ENCODE measurements at regions not wholly inside any gene's neighbourhood (a gene's known extent, or its start where the extent isn't known, plus 50 kb on each side); places are given as distances from the start of the nearest gene placed in this dataset.
"Not testable (repeated sequence)": the region's sequence is repeated elsewhere in the genome, so short reads cannot be mapped to it uniquely, and the experiment has no call there.

DNA sequence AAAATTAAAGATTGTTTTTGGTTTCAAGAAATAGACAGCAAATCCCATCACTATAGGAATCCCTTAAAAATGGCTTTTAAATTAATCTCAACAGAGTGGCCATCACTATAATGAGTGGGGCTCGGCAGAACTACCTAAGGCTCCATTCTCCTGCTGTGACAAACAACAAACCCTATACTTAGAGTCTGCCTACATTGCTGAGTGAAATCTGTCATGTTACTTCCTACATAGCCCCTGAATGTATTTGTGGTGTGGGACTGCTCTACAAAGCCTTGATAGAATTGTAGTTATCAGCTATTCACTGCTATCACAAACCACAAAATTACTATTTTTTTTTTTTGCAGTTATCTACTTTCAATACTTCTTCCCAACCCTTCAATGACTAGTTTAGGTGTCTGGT is 538.7 kb upstream of the ATXN7L3B start:
- no peak for DNase-seq (ENCODE audit: low read depth, low spot score)
- no peaks in the 10 kb centered on the region for H3K4me1 ChIP-seq (ENCODE audit: insufficient read depth, insufficient read length)
- H3K4me3 ChIP-seq (ENCODE audit: insufficient read length, low read depth): no peak overlapping the region
- H3K9me3 ChIP-seq (ENCODE audit: insufficient read depth, low read length): no peaks in the 10 kb centered on the region
- H3K27me3 ChIP-seq (ENCODE audit: insufficient read depth, insufficient read length): no peaks in the 10 kb centered on the region
- no peak overlapping the region for H3K9ac ChIP-seq (ENCODE audit: insufficient read length, low read depth)
- H3K36me3 ChIP-seq (ENCODE audit: insufficient read depth, insufficient read length, low read length): no peaks in the 10 kb centered on the region
- TF ChIP-seq SUZ12 (IDR thresholded peaks at IDR 0.05; ENCODE audit: extremely low read depth, insufficient read depth, insufficient read length) (no peak), ZNF274 (IDR thresholded peaks at IDR 0.05; ENCODE audit: low read depth, low read length) (no peak), YY1 (IDR thresholded peaks at IDR 0.05; ENCODE audit: insufficient read depth, insufficient read length) (no peak)

DNA sequence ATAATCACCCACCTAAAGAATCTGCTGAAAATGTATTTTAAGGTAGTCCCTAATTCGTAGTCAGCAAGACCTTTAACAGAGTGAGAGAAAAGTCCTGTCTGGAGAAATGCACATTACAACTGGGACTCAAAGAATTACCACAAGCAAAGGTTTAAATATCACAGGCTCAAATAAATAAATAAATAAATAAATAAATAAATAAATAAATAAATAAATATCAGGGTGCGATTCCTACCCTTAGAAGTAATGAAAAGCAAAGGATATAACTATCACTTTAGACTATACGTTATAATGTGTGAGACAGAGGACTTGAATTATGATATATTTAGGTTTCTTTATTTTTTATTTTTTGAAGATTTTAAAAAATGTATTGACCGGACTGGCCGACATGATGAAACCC is 522.5 kb upstream of the ATXN7L3B start:
- no peaks in the 10 kb centered on the region for H3K4me1 ChIP-seq (ENCODE audit: insufficient read depth, insufficient read length)
- no peaks in the 10 kb centered on the region for H3K27me3 ChIP-seq (ENCODE audit: insufficient read depth, insufficient read length)
- no peak overlapping the region for H3K9ac ChIP-seq (ENCODE audit: insufficient read length, low read depth)
- TF ChIP-seq ZNF274 (IDR thresholded peaks at IDR 0.05; ENCODE audit: low read depth, low read length) (no peak), YY1 (IDR thresholded peaks at IDR 0.05; ENCODE audit: insufficient read depth, insufficient read length) (no peak), SUZ12 (IDR thresholded peaks at IDR 0.05; ENCODE audit: extremely low read depth, insufficient read depth, insufficient read length) (no peak)
- H3K36me3 ChIP-seq (ENCODE audit: insufficient read depth, insufficient read length, low read length): no peaks in the 10 kb centered on the region
- H3K9me3 ChIP-seq (ENCODE audit: insufficient read depth, low read length): no peaks in the 10 kb centered on the region
- no peak overlapping the region for H3K4me3 ChIP-seq (ENCODE audit: insufficient read length, low read depth)
- no peak for DNase-seq (ENCODE audit: low read depth, low spot score)

DNA sequence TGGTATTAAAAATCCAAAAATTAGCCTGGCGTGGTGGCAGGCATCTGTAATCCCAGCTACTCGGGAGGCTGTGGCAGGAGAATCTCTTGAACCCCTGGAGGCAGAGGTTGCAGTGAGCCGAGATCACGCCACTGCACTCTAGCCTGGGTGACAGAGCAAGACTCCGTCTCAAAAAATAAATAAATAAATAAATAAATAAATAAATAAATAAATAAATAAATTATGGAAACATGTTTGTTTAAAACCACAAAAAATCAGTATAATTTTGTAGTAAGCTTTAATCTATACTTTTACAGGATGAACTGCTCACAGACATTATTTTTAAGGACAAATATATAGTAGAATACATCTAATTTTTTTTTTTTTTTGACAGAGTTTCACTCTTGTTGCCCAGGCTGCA is 521.3 kb upstream of the ATXN7L3B start:
- H3K36me3 ChIP-seq (ENCODE audit: insufficient read depth, insufficient read length, low read length); DNase-seq (ENCODE audit: low read depth, low spot score); H3K9me3 ChIP-seq (ENCODE audit: insufficient read depth, low read length); H3K4me1 ChIP-seq (ENCODE audit: insufficient read depth, insufficient read length); H3K9ac ChIP-seq (ENCODE audit: insufficient read length, low read depth); H3K4me3 ChIP-seq (ENCODE audit: insufficient read length, low read depth); H3K27me3 ChIP-seq (ENCODE audit: insufficient read depth, insufficient read length): not testable (repeated sequence)

DNA sequence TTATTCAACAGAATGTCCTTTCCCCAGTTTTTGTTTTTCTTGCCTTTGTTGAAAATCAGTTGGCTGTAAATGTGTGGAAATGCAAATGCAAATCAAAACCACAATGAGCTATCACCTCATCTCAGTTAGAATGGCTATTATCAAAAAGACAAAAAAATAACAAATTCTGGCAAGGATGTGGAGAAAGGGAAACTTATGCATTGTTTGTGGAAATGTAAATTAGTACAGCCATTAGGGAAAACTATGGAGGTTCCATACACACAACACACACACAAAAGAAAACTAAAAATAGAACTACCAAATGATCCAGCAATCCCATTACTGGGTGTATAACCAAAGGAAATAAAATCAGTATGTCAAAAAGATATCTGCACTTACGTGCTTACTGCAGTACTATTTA is 518.8 kb upstream of the ATXN7L3B start:
- no peaks in the 10 kb centered on the region for H3K36me3 ChIP-seq (ENCODE audit: insufficient read depth, insufficient read length, low read length)
- DNase-seq (ENCODE audit: low read depth, low spot score): no peak
- H3K9me3 ChIP-seq (ENCODE audit: insufficient read depth, low read length): no peaks in the 10 kb centered on the region
- H3K9ac ChIP-seq (ENCODE audit: insufficient read length, low read depth): no peak overlapping the region
- TF ChIP-seq ZNF274 (IDR thresholded peaks at IDR 0.05; ENCODE audit: low read depth, low read length) (no peak), SUZ12 (IDR thresholded peaks at IDR 0.05; ENCODE audit: extremely low read depth, insufficient read depth, insufficient read length) (no peak), YY1 (IDR thresholded peaks at IDR 0.05; ENCODE audit: insufficient read depth, insufficient read length) (no peak)
- no peak overlapping the region for H3K4me3 ChIP-seq (ENCODE audit: insufficient read length, low read depth)
- H3K27me3 ChIP-seq (ENCODE audit: insufficient read depth, insufficient read length): no peaks in the 10 kb centered on the region
- no peaks in the 10 kb centered on the region for H3K4me1 ChIP-seq (ENCODE audit: insufficient read depth, insufficient read length)

DNA sequence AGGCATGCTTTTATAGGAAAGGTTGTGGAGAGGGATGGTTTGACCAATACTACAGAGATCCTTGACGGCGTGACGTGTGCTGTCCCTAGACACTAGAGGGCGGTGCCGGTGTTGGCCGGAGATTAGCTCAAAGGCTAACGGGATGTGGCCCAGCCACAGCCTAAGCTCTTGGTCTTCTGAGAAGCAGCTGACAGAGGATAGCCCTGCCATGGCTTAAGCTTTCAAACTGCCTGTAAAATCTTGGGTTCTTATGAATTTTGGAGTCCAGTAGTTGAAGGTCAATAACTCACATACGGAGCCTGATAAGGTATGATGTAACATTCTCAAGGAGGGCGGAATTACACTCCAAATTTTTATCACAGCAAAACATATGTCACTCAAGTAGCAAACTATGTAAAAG is 515.7 kb upstream of the ATXN7L3B start:
- TF ChIP-seq SUZ12 (IDR thresholded peaks at IDR 0.05; ENCODE audit: extremely low read depth, insufficient read depth, insufficient read length) (no peak), ZNF274 (IDR thresholded peaks at IDR 0.05; ENCODE audit: low read depth, low read length) (no peak), YY1 (IDR thresholded peaks at IDR 0.05; ENCODE audit: insufficient read depth, insufficient read length) (no peak)
- Histone ChIP-seq H3K9me3 (ENCODE audit: insufficient read depth, low read length) (no peaks in the 10 kb centered on the region), H3K4me3 (ENCODE audit: insufficient read length, low read depth) (no peak overlapping the region), H3K36me3 (ENCODE audit: insufficient read depth, insufficient read length, low read length) (no peaks in the 10 kb centered on the region), H3K27me3 (ENCODE audit: insufficient read depth, insufficient read length) (no peaks in the 10 kb centered on the region), H3K4me1 (ENCODE audit: insufficient read depth, insufficient read length) (no peaks in the 10 kb centered on the region), H3K9ac (ENCODE audit: insufficient read length, low read depth) (no peak overlapping the region)
- peak; percentile 71 for DNase-seq (ENCODE audit: low read depth, low spot score)

DNA sequence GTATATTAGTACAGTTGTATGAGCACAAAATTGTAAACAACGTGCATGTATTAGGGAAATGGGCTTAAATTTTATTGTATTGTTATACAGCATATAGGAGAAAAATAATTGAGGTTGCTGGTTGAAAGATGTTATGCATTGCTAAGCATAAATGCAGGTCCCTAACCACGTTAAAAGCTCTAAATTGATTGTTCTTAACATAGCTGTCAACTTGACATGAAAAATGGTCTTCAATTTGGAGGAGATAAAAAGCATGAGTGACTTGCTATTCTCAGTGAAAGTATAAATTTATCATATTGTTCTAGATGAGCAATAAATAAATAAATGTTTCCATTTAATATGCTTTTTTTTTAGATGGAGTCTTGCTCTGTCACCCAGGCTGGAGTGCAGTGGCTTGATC is 506.6 kb upstream of the ATXN7L3B start:
- Histone ChIP-seq H3K36me3 (ENCODE audit: insufficient read depth, insufficient read length, low read length) (no peaks in the 10 kb centered on the region), H3K4me3 (ENCODE audit: insufficient read length, low read depth) (no peak overlapping the region), H3K9ac (ENCODE audit: insufficient read length, low read depth) (no peak overlapping the region), H3K4me1 (ENCODE audit: insufficient read depth, insufficient read length) (no peaks in the 10 kb centered on the region), H3K27me3 (ENCODE audit: insufficient read depth, insufficient read length) (no peaks in the 10 kb centered on the region), H3K9me3 (ENCODE audit: insufficient read depth, low read length) (no peaks in the 10 kb centered on the region)
- TF ChIP-seq ZNF274 (IDR thresholded peaks at IDR 0.05; ENCODE audit: low read depth, low read length) (no peak), YY1 (IDR thresholded peaks at IDR 0.05; ENCODE audit: insufficient read depth, insufficient read length) (no peak), SUZ12 (IDR thresholded peaks at IDR 0.05; ENCODE audit: extremely low read depth, insufficient read depth, insufficient read length) (no peak)
- no peak for DNase-seq (ENCODE audit: low read depth, low spot score)

DNA sequence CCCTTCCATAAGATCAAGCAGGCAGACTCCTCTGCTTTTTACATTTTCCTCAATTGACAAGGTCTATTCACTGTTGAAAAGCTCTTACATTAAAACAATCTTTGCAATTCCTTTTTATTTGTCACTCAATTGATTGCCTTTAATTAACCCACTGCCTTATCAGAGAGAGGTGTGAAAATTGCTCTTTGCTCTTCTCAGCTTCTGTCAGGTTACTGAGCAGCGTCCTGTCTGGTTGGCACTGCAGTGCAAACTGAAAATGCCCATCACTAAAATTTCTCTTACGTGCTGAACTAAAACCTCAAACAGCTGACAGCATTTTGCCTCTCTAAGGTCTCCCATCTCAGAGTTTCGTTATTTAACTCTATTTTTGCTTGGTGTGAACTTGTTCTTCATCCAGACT is 504.1 kb upstream of the ATXN7L3B start:
- H3K27me3 ChIP-seq (ENCODE audit: insufficient read depth, insufficient read length): no peaks in the 10 kb centered on the region
- TF ChIP-seq ZNF274 (IDR thresholded peaks at IDR 0.05; ENCODE audit: low read depth, low read length) (no peak), YY1 (IDR thresholded peaks at IDR 0.05; ENCODE audit: insufficient read depth, insufficient read length) (no peak), SUZ12 (IDR thresholded peaks at IDR 0.05; ENCODE audit: extremely low read depth, insufficient read depth, insufficient read length) (no peak)
- no peak overlapping the region for H3K9ac ChIP-seq (ENCODE audit: insufficient read length, low read depth)

DNA sequence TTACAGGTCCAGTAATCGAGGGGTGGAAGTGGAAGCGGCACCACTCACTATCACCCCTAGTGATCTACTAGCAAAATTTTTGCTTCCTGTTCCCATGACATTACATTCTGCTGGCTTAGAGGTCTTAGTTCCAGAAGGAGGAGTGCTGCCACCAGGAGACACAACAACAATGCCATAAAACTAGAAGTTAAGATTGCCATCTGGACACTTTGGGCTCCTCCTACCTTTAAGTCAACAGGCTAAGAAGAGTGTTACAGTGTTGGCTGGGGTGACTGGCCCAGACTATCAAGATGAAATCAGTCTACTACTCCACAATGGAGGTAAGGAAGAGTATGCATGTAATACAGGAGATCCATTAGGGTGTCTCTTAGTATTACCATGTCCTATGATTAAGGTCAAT is 498.5 kb upstream of the ATXN7L3B start:
- H3K9ac ChIP-seq (ENCODE audit: insufficient read length, low read depth): not testable (repeated sequence)

More for the DNA sequence above, 504.1 kb upstream of the ATXN7L3B start:
- Histone ChIP-seq H3K9me3 (ENCODE audit: insufficient read depth, low read length) (no peaks in the 10 kb centered on the region), H3K4me3 (ENCODE audit: insufficient read length, low read depth) (no peak overlapping the region), H3K36me3 (ENCODE audit: insufficient read depth, insufficient read length, low read length) (no peaks in the 10 kb centered on the region), H3K4me1 (ENCODE audit: insufficient read depth, insufficient read length) (no peaks in the 10 kb centered on the region)
- DNase-seq (ENCODE audit: low read depth, low spot score): no peak

More for the DNA sequence above, 498.5 kb upstream of the ATXN7L3B start:
- DNase-seq (ENCODE audit: low read depth, low spot score); H3K9me3 ChIP-seq (ENCODE audit: insufficient read depth, low read length); H3K36me3 ChIP-seq (ENCODE audit: insufficient read depth, insufficient read length, low read length); H3K4me1 ChIP-seq (ENCODE audit: insufficient read depth, insufficient read length); H3K4me3 ChIP-seq (ENCODE audit: insufficient read length, low read depth); H3K27me3 ChIP-seq (ENCODE audit: insufficient read depth, insufficient read length): not testable (repeated sequence)
